ENCODE measurements at regions not wholly inside any gene's neighbourhood (a gene's known extent, or its start where the extent isn't known, plus 50 kb on each side); places are given as distances from the start of the nearest gene placed in this dataset.

GRCh38 chr7:24500599-24500998 is 72.7 kb upstream of the PALS2 start:
- H3K9me3 ChIP-seq (ENCODE audit: insufficient read depth, low read length, severe bottlenecking), result no peaks in the 10 kb centered on the region
- H3K27me3 ChIP-seq (ENCODE audit: insufficient read depth, low read length, poor library complexity), result no peaks in the 10 kb centered on the region
- no peak overlapping the region for H3K4me3 ChIP-seq (ENCODE audit: low read depth in 1 of 2, low read length in 2 of 2)
- no peaks in the 10 kb centered on the region for H4K20me1 ChIP-seq (ENCODE audit: insufficient read depth, low read length)
- ATAC-seq (ENCODE audit: insufficient read depth, low read depth), result no peak
- H3K79me2 ChIP-seq (ENCODE audit: insufficient read depth, low read length), result no peaks in the 10 kb centered on the region
- H3K4me2 ChIP-seq (ENCODE audit: insufficient read depth, low read length), result no peak overlapping the region
- H3K27ac ChIP-seq (ENCODE audit: low read length), result no peak overlapping the region
- no peaks in the 10 kb centered on the region for H3K4me1 ChIP-seq (ENCODE audit: insufficient read depth, low read length)
- no peak for DNase-seq
- H2AFZ ChIP-seq (ENCODE audit: low read depth, low read length), result no peak overlapping the region
- TF ChIP-seq CTCF (IDR thresholded peaks at IDR 0.05; ENCODE audit: borderline replicate concordance, extremely low read depth, low read length, poor library complexity, severe bottlenecking) (no peak), EZH2 (IDR thresholded peaks at IDR 0.05; ENCODE audit: borderline replicate concordance, low read depth, low read length, severe bottlenecking) (no peak)
- H3K9ac ChIP-seq (ENCODE audit: low read depth, low read length), result no peak overlapping the region
- no peaks in the 10 kb centered on the region for H3K36me3 ChIP-seq (ENCODE audit: insufficient read depth, low read length)

GRCh38 chr7:24501009-24501408 is 72.2 kb upstream of the PALS2 start:
- H4K20me1 ChIP-seq (ENCODE audit: insufficient read depth, low read length), result no peaks in the 10 kb centered on the region
- H3K27me3 ChIP-seq (ENCODE audit: insufficient read depth, low read length, poor library complexity), result no peaks in the 10 kb centered on the region
- no peaks in the 10 kb centered on the region for H3K36me3 ChIP-seq (ENCODE audit: insufficient read depth, low read length)
- no peaks in the 10 kb centered on the region for H3K9me3 ChIP-seq (ENCODE audit: insufficient read depth, low read length, severe bottlenecking)
- ATAC-seq (ENCODE audit: insufficient read depth, low read depth) (no peak), DNase-seq (no peak)
- no peaks in the 10 kb centered on the region for H3K79me2 ChIP-seq (ENCODE audit: insufficient read depth, low read length)
- TF ChIP-seq EZH2 (IDR thresholded peaks at IDR 0.05; ENCODE audit: borderline replicate concordance, low read depth, low read length, severe bottlenecking) (no peak), CTCF (IDR thresholded peaks at IDR 0.05; ENCODE audit: borderline replicate concordance, extremely low read depth, low read length, poor library complexity, severe bottlenecking) (no peak)
- no peak overlapping the region for H3K4me3 ChIP-seq (ENCODE audit: low read depth in 1 of 2, low read length in 2 of 2)
- H2AFZ ChIP-seq (ENCODE audit: low read depth, low read length), result no peak overlapping the region
- H3K9ac ChIP-seq (ENCODE audit: low read depth, low read length), result no peak overlapping the region
- no peaks in the 10 kb centered on the region for H3K4me1 ChIP-seq (ENCODE audit: insufficient read depth, low read length)
- no peak overlapping the region for H3K4me2 ChIP-seq (ENCODE audit: insufficient read depth, low read length)
- H3K27ac ChIP-seq (ENCODE audit: low read length), result no peak overlapping the region

GRCh38 chr7:24501443-24502134 is 71.7 kb upstream of the PALS2 start:
- Histone ChIP-seq H3K4me3 (ENCODE audit: low read depth in 1 of 2, low read length in 2 of 2) (no peak overlapping the region), H3K36me3 (ENCODE audit: insufficient read depth, low read length) (no peaks in the 10 kb centered on the region), H3K79me2 (ENCODE audit: insufficient read depth, low read length) (no peaks in the 10 kb centered on the region), H3K4me2 (ENCODE audit: insufficient read depth, low read length) (no peak overlapping the region), H3K9me3 (ENCODE audit: insufficient read depth, low read length, severe bottlenecking) (no peaks in the 10 kb centered on the region), H3K9ac (ENCODE audit: low read depth, low read length) (no peak overlapping the region), H2AFZ (ENCODE audit: low read depth, low read length) (no peak overlapping the region), H3K27ac (ENCODE audit: low read length) (no peak overlapping the region), H3K27me3 (ENCODE audit: insufficient read depth, low read length, poor library complexity) (no peaks in the 10 kb centered on the region), H3K4me1 (ENCODE audit: insufficient read depth, low read length) (no peaks in the 10 kb centered on the region), H4K20me1 (ENCODE audit: insufficient read depth, low read length) (no peaks in the 10 kb centered on the region)
- DNase-seq (no peak), ATAC-seq (ENCODE audit: insufficient read depth, low read depth) (no peak)
- TF ChIP-seq EZH2 (IDR thresholded peaks at IDR 0.05; ENCODE audit: borderline replicate concordance, low read depth, low read length, severe bottlenecking), result no peak
- TF ChIP-seq CTCF (IDR thresholded peaks at IDR 0.05; ENCODE audit: borderline replicate concordance, extremely low read depth, low read length, poor library complexity, severe bottlenecking), result no peak

All from DND-41 (cell line).